ENCODE measurements at regions not wholly inside any gene's neighbourhood (a gene's known extent, or its start where the extent isn't known, plus 50 kb on each side); places are given as distances from the start of the nearest gene placed in this dataset.

- no peaks in the 10 kb centered on the region for H3K4me1 Mint-ChIP-seq (ENCODE audit: low read depth)
Measured at GRCh38 chr16:55123652-55124051, 193.0 kb downstream of the IRX5 start.

DNA sequence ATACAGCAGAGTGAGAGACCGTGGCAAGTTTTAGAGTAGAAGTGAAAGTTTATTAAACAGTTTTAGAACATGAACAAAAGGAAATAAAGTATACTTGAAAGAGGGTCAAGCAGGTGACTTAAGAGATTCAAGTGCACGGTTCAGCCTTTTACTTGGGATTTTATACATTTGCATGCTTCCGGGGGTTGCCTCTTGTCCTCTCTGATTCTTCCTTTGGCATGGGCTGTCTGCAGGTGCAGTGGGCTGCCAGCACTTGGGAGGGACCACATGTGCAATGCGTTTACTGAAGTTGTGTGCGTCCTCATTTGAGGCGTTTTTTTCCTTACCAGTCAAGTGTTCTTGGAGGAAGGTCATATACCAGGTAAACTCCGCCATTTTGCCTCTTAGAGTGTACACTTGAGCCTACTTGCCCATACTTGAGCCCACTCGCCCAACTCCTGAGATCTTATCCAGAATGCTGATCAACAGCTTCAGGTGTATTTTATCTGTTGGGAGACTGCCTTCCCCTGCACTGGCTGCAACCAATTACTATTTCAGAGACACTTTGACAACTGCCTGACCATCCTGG, 195.2 kb downstream of the IRX5 start:
- Mint-ChIP-seq H3K27ac (no peak overlapping the region), H3K36me3 (ENCODE audit: low read depth) (no peaks in the 10 kb centered on the region), H3K9me3 (no peaks in the 10 kb centered on the region), H3K4me3 (no peak overlapping the region), H3K27me3 (no peaks in the 10 kb centered on the region), H3K4me1 (ENCODE audit: low read depth) (no peaks in the 10 kb centered on the region)

More at GRCh38 chr16:55123652-55124051, 193.0 kb downstream of the IRX5 start:
- Mint-ChIP-seq H3K36me3 (ENCODE audit: low read depth) (no peaks in the 10 kb centered on the region), H3K4me3 (no peak overlapping the region), H3K27me3 (no peaks in the 10 kb centered on the region), H3K9me3 (no peaks in the 10 kb centered on the region), H3K27ac (no peak overlapping the region)

DNA sequence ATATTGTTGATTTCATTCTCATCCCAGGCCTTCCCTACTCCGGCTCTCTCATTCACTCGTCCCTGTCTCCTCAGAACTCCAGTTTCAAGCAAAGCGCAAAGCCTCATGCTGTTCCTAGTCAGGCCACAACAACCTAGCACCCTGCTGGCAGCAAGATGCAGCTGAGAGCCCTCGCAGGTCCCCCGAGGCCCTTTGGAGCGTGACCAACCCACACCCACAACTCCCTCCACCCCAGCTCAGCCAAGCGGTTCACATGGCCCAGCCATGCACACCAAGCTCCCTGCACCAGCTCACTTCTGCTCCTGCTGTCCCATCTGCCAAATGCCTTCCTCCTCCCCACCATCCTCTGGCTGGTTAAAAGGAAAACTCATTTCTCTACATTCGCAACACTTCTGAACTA, 195.8 kb downstream of the IRX5 start:
- Mint-ChIP-seq H3K27me3 (no peaks in the 10 kb centered on the region), H3K9me3 (no peaks in the 10 kb centered on the region), H3K4me3 (no peak overlapping the region), H3K36me3 (ENCODE audit: low read depth) (no peaks in the 10 kb centered on the region), H3K4me1 (ENCODE audit: low read depth) (no peaks in the 10 kb centered on the region), H3K27ac (no peak overlapping the region)

DNA sequence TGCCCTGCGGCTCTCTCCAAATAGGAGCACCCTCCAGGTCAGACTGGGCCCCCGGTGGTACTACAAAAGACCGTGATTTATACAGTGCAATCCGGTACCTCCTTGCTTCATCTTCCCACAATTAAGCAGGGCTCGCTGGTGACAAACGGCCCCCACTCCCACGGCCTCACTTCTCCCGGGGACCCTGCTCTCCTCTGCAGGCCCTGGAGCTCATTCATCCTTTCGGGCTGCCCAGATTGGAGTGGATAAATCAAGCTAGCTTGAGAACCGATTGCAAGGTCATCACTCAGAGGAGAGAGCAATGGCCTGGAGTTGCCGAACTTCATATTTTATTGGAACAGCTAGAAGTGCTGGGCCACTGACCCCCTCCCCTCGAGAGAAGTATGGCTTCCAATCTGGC, 193.5 kb upstream of the IRX6 start:
- Mint-ChIP-seq H3K4me1 (ENCODE audit: low read depth) (no peaks in the 10 kb centered on the region), H3K36me3 (ENCODE audit: low read depth) (no peaks in the 10 kb centered on the region), H3K27me3 (no peaks in the 10 kb centered on the region), H3K27ac (no peak overlapping the region), H3K9me3 (no peaks in the 10 kb centered on the region), H3K4me3 (no peak overlapping the region)

GRCh38 chr16:55130911-55131310, 193.1 kb upstream of the IRX6 start:
- no peaks in the 10 kb centered on the region for H3K36me3 Mint-ChIP-seq (ENCODE audit: low read depth)
- no peaks in the 10 kb centered on the region for H3K4me1 Mint-ChIP-seq (ENCODE audit: low read depth)
- H3K27me3 Mint-ChIP-seq, result no peaks in the 10 kb centered on the region
- no peaks in the 10 kb centered on the region for H3K9me3 Mint-ChIP-seq
- H3K27ac Mint-ChIP-seq, result no peak overlapping the region
- no peak overlapping the region for H3K4me3 Mint-ChIP-seq

GRCh38 chr16:55133654-55134053, 190.3 kb upstream of the IRX6 start:
- Mint-ChIP-seq H3K36me3 (ENCODE audit: low read depth) (no peaks in the 10 kb centered on the region), H3K27me3 (no peaks in the 10 kb centered on the region), H3K9me3 (no peaks in the 10 kb centered on the region), H3K4me1 (ENCODE audit: low read depth) (no peaks in the 10 kb centered on the region), H3K4me3 (no peak overlapping the region), H3K27ac (no peak overlapping the region)

- no peaks in the 10 kb centered on the region for H3K4me1 Mint-ChIP-seq (ENCODE audit: low read depth)
- H3K36me3 Mint-ChIP-seq (ENCODE audit: low read depth), result no peaks in the 10 kb centered on the region
- no peaks in the 10 kb centered on the region for H3K9me3 Mint-ChIP-seq
- H3K4me3 Mint-ChIP-seq, result no peak overlapping the region
- no peak overlapping the region for H3K27ac Mint-ChIP-seq
- H3K27me3 Mint-ChIP-seq, result no peaks in the 10 kb centered on the region
Measured at GRCh38 chr16:55136356-55137150, 187.4 kb upstream of the IRX6 start.

DNA sequence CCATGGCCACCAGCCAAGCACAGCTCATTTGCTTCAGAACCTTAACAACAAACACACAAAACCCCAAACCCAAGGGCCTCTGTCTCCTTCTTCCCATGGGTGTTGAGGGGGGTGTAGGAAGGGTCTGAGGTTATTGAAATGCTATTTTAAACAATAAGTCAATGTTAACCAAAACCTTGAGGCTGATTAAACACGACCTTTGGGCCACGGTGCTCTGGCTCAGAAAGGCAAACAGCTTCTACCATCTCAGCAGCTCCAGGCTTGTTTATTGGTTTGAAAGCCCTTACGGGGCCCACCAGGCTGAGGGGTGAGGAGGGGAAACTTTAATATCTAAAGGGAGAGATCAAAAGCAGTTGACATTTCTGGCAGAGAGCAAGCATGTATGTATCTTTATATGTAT, 185.7 kb upstream of the IRX6 start:
- H3K36me3 Mint-ChIP-seq (ENCODE audit: low read depth), result no peaks in the 10 kb centered on the region
- H3K27ac Mint-ChIP-seq, result no peak overlapping the region
- H3K27me3 Mint-ChIP-seq, result no peaks in the 10 kb centered on the region
- no peaks in the 10 kb centered on the region for H3K9me3 Mint-ChIP-seq
- H3K4me1 Mint-ChIP-seq (ENCODE audit: low read depth), result no peaks in the 10 kb centered on the region
- H3K4me3 Mint-ChIP-seq, result no peak overlapping the region

- H3K4me3 Mint-ChIP-seq, result no peak overlapping the region
- no peaks in the 10 kb centered on the region for H3K36me3 Mint-ChIP-seq (ENCODE audit: low read depth)
- no peaks in the 10 kb centered on the region for H3K9me3 Mint-ChIP-seq
- no peaks in the 10 kb centered on the region for H3K27me3 Mint-ChIP-seq
- H3K27ac Mint-ChIP-seq, result no peak overlapping the region
- H3K4me1 Mint-ChIP-seq (ENCODE audit: low read depth), result no peaks in the 10 kb centered on the region
Measured at GRCh38 chr16:55142405-55142804, 181.6 kb upstream of the IRX6 start.

DNA sequence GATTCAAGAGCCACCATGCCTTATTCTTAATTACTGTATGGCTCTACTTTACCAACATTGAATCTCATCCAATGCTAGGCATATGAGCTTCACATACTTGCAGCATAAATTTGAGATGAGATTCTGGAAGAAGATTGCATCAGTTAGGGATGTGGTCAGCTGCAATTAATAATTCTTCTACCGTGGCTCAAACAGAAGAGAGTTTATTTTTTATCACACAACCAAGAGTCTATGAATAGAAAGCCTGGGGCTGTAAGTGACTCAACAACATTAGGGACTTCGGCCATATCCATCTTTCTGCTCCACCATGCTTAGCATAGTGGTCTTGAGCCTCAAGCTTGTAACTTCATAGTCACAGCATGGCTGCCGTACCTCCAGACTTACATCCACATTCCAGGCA, 179.4 kb upstream of the IRX6 start:
- no peaks in the 10 kb centered on the region for H3K9me3 Mint-ChIP-seq
- no peaks in the 10 kb centered on the region for H3K36me3 Mint-ChIP-seq (ENCODE audit: low read depth)
- H3K27me3 Mint-ChIP-seq, result no peaks in the 10 kb centered on the region
- no peak overlapping the region for H3K27ac Mint-ChIP-seq
- no peak overlapping the region for H3K4me3 Mint-ChIP-seq
- no peaks in the 10 kb centered on the region for H3K4me1 Mint-ChIP-seq (ENCODE audit: low read depth)

- Mint-ChIP-seq H3K4me1 (ENCODE audit: low read depth) (no peaks in the 10 kb centered on the region), H3K9me3 (no peaks in the 10 kb centered on the region), H3K27ac (no peak overlapping the region), H3K4me3 (no peak overlapping the region), H3K27me3 (no peaks in the 10 kb centered on the region), H3K36me3 (ENCODE audit: low read depth) (no peaks in the 10 kb centered on the region)
Measured at GRCh38 chr16:55145771-55146603, 178.0 kb upstream of the IRX6 start.

- Mint-ChIP-seq H3K36me3 (ENCODE audit: low read depth) (no peaks in the 10 kb centered on the region), H3K4me3 (no peak overlapping the region), H3K9me3 (no peaks in the 10 kb centered on the region), H3K27me3 (no peaks in the 10 kb centered on the region), H3K27ac (no peak overlapping the region), H3K4me1 (ENCODE audit: low read depth) (no peaks in the 10 kb centered on the region)
Measured at GRCh38 chr16:55146966-55147365, 177.0 kb upstream of the IRX6 start.

DNA sequence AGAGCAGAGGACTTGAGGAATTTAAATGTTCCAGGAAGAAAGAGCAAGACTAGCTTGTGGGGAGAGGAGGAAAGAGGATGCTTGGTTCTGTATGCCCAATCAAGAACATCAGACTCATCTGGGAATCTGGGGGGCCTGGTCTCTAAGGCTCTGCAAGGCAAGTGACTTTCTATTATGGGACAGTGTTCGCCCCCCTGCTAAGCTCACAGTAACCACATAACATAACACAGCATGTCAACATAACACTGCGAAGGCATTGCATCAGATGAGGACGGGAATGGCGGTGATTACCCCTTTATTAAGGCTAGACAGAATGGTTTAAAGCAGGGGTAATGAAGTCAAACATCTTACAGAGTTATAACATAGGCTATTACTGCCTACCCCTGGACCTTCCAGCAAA, 176.6 kb upstream of the IRX6 start:
- H3K36me3 Mint-ChIP-seq (ENCODE audit: low read depth), result no peaks in the 10 kb centered on the region
- H3K9me3 Mint-ChIP-seq, result no peaks in the 10 kb centered on the region
- H3K4me1 Mint-ChIP-seq (ENCODE audit: low read depth), result no peaks in the 10 kb centered on the region
- no peaks in the 10 kb centered on the region for H3K27me3 Mint-ChIP-seq
- H3K4me3 Mint-ChIP-seq, result no peak overlapping the region
- no peak overlapping the region for H3K27ac Mint-ChIP-seq

DNA sequence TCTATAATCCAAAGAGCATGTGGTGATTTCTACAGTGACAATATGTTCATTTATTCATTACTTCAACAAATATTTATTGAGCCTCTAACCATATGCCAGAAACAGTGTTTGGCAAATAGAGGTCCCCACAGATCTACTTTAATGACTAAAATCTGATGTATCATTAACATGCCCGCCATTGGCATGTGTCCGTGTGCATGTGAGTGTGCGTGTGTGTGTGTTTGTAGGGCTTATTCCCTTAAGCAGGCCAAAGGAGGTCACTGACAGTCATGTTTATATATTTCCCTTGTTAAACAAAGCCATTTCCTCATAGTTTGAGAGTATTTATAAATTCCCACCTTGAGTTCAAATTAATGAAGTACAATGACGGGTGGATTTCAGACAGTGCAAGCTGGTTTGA, 174.4 kb upstream of the IRX6 start:
- Mint-ChIP-seq H3K4me3 (no peak overlapping the region), H3K4me1 (ENCODE audit: low read depth) (no peaks in the 10 kb centered on the region), H3K9me3 (no peaks in the 10 kb centered on the region), H3K27ac (no peak overlapping the region), H3K36me3 (ENCODE audit: low read depth) (no peaks in the 10 kb centered on the region), H3K27me3 (peaks cover 3% of the 10 kb centered on the region)

- no peaks in the 10 kb centered on the region for H3K9me3 Mint-ChIP-seq
- H3K27me3 Mint-ChIP-seq, result peaks cover 3% of the 10 kb centered on the region
- no peak overlapping the region for H3K27ac Mint-ChIP-seq
- H3K36me3 Mint-ChIP-seq (ENCODE audit: low read depth), result no peaks in the 10 kb centered on the region
- H3K4me1 Mint-ChIP-seq (ENCODE audit: low read depth), result no peaks in the 10 kb centered on the region
- H3K4me3 Mint-ChIP-seq, result no peak overlapping the region
Measured at GRCh38 chr16:55151561-55152305, 172.3 kb upstream of the IRX6 start.
